ENCODE measurements at regions not wholly inside any gene's neighbourhood (a gene's known extent, or its start where the extent isn't known, plus 50 kb on each side); places are given as distances from the start of the nearest gene placed in this dataset.

DNA sequence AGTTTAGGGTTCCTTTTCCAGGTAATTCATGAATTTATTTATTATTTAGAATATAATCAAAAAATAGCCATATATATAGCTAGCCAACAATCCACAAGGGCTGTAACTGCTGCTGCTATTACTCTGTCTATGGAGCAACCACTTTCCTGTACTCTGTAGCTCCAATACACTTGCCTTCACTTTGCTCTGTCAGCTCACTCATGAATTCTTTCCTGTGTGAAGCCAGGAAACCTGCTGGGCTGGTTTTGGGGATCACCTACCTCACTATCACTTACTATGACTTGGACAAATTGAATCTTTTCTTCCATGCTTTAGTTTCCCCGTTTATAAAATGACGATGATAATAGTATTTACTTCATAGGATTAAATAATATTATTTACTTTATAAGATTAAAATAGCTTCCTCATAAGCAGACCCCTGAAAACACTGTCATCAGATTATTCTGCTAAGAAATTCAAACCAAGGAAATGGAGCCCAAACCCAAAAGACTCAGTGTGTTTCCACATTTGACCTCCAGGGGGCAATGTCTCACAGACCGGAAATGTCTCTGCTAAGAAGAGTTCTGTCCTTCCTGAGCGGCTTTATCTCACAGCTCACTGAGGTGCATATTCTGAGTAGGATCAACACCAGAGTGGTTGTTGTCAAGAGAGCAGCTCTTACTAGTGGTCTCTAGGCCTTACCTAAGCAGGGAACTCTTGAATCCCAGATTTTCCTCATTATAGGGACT, 457.1 kb downstream of the DAD1 start:
- Histone ChIP-seq H3K36me3 (no peaks in the 10 kb centered on the region), H3K4me1 (no peaks in the 10 kb centered on the region), H3K27me3 (no peaks in the 10 kb centered on the region), H3K27ac (no peak overlapping the region), H3K4me3 (no peak overlapping the region), H3K9me3 (peaks cover 0 to 9% of the 10 kb centered on the region in 2 donors)
- no peak for TF ChIP-seq POLR2AphosphoS5 (IDR thresholded peaks at IDR 0.05)
- TF ChIP-seq, protein P1, sequence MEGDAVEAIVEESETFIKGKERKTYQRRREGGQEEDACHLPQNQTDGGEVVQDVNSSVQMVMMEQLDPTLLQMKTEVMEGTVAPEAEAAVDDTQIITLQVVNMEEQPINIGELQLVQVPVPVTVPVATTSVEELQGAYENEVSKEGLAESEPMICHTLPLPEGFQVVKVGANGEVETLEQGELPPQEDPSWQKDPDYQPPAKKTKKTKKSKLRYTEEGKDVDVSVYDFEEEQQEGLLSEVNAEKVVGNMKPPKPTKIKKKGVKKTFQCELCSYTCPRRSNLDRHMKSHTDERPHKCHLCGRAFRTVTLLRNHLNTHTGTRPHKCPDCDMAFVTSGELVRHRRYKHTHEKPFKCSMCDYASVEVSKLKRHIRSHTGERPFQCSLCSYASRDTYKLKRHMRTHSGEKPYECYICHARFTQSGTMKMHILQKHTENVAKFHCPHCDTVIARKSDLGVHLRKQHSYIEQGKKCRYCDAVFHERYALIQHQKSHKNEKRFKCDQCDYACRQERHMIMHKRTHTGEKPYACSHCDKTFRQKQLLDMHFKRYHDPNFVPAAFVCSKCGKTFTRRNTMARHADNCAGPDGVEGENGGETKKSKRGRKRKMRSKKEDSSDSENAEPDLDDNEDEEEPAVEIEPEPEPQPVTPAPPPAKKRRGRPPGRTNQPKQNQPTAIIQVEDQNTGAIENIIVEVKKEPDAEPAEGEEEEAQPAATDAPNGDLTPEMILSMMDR (IDR thresholded peaks at IDR 0.05) = no peak
- no peak for TF ChIP-seq POLR2A (IDR thresholded peaks at IDR 0.05)
- intact Hi-C loops (cut with DNase I; ENCODE audit: low total_unique reads) = no loop called here
- no peak for DNase-seq (ENCODE audit: low spot score in 2 of 2)

DNA sequence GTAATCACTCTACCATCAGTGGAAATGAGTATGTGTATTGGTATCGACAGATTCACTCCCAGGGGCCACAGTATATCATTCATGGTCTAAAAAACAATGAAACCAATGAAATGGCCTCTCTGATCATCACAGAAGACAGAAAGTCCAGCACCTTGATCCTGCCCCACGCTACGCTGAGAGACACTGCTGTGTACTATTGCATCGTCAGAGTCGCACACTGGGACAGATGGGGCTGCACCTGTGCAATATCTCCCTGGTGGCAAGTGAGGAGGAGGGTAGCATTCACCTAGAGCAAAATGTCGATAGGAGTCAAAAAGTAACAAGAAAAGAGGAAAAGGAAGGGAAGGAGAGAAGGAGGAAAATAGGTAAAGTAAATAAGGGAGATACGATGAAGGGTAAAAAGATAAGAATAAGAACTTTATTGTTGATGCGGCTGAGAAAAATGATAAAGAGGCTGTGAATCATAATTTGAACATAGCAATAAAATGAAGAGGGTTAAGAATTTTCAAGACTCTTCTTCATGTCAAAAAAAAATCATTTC, 450.5 kb upstream of the OR4E1 start:
- TF ChIP-seq, protein P1 (IDR thresholded peaks at IDR 0.05) = no peak
- TF ChIP-seq POLR2A (IDR thresholded peaks at IDR 0.05) (no peak), POLR2AphosphoS5 (IDR thresholded peaks at IDR 0.05) (no peak)
- Histone ChIP-seq H3K4me3 (no peak overlapping the region), H3K36me3 (no peaks in the 10 kb centered on the region), H3K4me1 (no peaks in the 10 kb centered on the region), H3K27ac (no peak overlapping the region), H3K9me3 (peaks cover 0 to 5% of the 10 kb centered on the region in 2 donors), H3K27me3 (no peaks in the 10 kb centered on the region)
- intact Hi-C loops (cut with DNase I; ENCODE audit: low total_unique reads) = no loop called here
- no peak for DNase-seq (ENCODE audit: low spot score in 2 of 2)

- Histone ChIP-seq H3K27me3 (no peaks in the 10 kb centered on the region), H3K4me3 (no peak overlapping the region), H3K36me3 (no peaks in the 10 kb centered on the region), H3K27ac (no peak overlapping the region), H3K9me3 (no peaks in the 10 kb centered on the region), H3K4me1 (no peaks in the 10 kb centered on the region)
- intact Hi-C loops (cut with DNase I; ENCODE audit: low total_unique reads) = no loop called here
- no peak for TF ChIP-seq POLR2AphosphoS5 (IDR thresholded peaks at IDR 0.05)
- TF ChIP-seq, protein P1 (IDR thresholded peaks at IDR 0.05) = no peak
- TF ChIP-seq POLR2A (IDR thresholded peaks at IDR 0.05) = no peak
- DNase-seq (ENCODE audit: low spot score in 2 of 2) = no peak
These were observed 449.4 kb upstream of the OR4E1 start for GRCh38 chr14:22122829-22123560.

GRCh38 chr14:22122227-22122818, 448.7 kb upstream of the OR4E1 start:
- H3K4me1 ChIP-seq = no peaks in the 10 kb centered on the region
- H3K9me3 ChIP-seq = no peaks in the 10 kb centered on the region
- no peaks in the 10 kb centered on the region for H3K36me3 ChIP-seq
- no peak for DNase-seq (ENCODE audit: low spot score in 2 of 2)
- intact Hi-C loops (cut with DNase I; ENCODE audit: low total_unique reads) = no loop called here
- TF ChIP-seq, protein P1 (IDR thresholded peaks at IDR 0.05) = no peak
- TF ChIP-seq POLR2A (IDR thresholded peaks at IDR 0.05) (no peak), POLR2AphosphoS5 (IDR thresholded peaks at IDR 0.05) (no peak)
- no peak overlapping the region for H3K4me3 ChIP-seq
- H3K27ac ChIP-seq = no peak overlapping the region
- no peaks in the 10 kb centered on the region for H3K27me3 ChIP-seq
